Astrocyte (in vitro differentiated cells and primary cell): ENCODE measurements at regions not wholly inside any gene's neighbourhood (a gene's known extent, or its start where the extent isn't known, plus 50 kb on each side); places are given as distances from the start of the nearest gene placed in this dataset.

Source experiments
- DNase-seq: peaks from one replicate; pipeline ENCODE4 v3.0.0-alpha.2; 2010; ENCODE audit warnings: low read depth
- FAIRE-seq: peaks from 2 replicates; lab custom pipeline; 2011; peaks lifted over from hg19 to GRCh38; lab: Jason Lieb, UNC
- H2AFZ ChIP-seq: 2 replicates; pipeline ENCODE4 v1.6.0; 2012; ENCODE audit warnings: low read depth, low read length, inconsistent platforms
- H3K27ac ChIP-seq: 2 replicates; pipeline ENCODE4 v1.5.1; 2011; ENCODE audit warnings: low read depth, low read length, inconsistent platforms
- H3K27me3 ChIP-seq: 2 replicates; pipeline ENCODE4 v1.6.0; 2011; ENCODE audit warnings: low read length, inconsistent platforms; ENCODE audit not compliant: insufficient read depth
- H3K36me3 ChIP-seq: 2 replicates; pipeline ENCODE4 v1.5.1; 2011; ENCODE audit warnings: low read length, inconsistent platforms; ENCODE audit not compliant: insufficient read depth
- H3K4me1 ChIP-seq: 2 replicates; pipeline ENCODE4 v1.5.1; 2011; ENCODE audit warnings: low read length, inconsistent platforms; ENCODE audit not compliant: insufficient read depth
- H3K4me2 ChIP-seq: 2 replicates; pipeline ENCODE4 v1.6.0; 2012; ENCODE audit warnings: low read length, inconsistent platforms
- H3K4me3 ChIP-seq: 2 replicates; pipeline ENCODE4 v1.5.1; 2011; ENCODE audit warnings: low read depth, mild to moderate bottlenecking, low read length, inconsistent platforms; ENCODE audit not compliant: insufficient read depth
- H3K79me2 ChIP-seq: 2 replicates; pipeline ENCODE4 v1.6.0; 2012; ENCODE audit warnings: mild to moderate bottlenecking, low read length, inconsistent platforms; ENCODE audit not compliant: insufficient read depth
- H3K9ac ChIP-seq: 2 replicates; pipeline ENCODE4 v1.6.0; 2012; ENCODE audit warnings: mild to moderate bottlenecking, low read length, inconsistent platforms
- H3K9me3 ChIP-seq: 2 replicates; pipeline ENCODE4 v1.5.1; 2012; ENCODE audit warnings: low read depth, mild to moderate bottlenecking, low read length, inconsistent platforms; ENCODE audit not compliant: insufficient read depth
- H4K20me1 ChIP-seq: 2 replicates; pipeline ENCODE4 v1.6.0; 2012; ENCODE audit warnings: low read length, inconsistent platforms; ENCODE audit not compliant: insufficient read depth
- H3K27ac Mint-ChIP-seq: one replicate; pipeline ENCODE4 v1.8.0; 2021; ENCODE audit warnings: mild to moderate bottlenecking, mixed read lengths; ENCODE audit not compliant: unreplicated experiment
- H3K27me3 Mint-ChIP-seq: one replicate; pipeline ENCODE4 v1.8.0; 2021; ENCODE audit warnings: low read depth, mixed read lengths; ENCODE audit not compliant: unreplicated experiment
- H3K36me3 Mint-ChIP-seq: one replicate; pipeline ENCODE4 v1.8.0; 2021; ENCODE audit warnings: low read depth, mixed read lengths; ENCODE audit not compliant: unreplicated experiment
- H3K4me1 Mint-ChIP-seq: one replicate; pipeline ENCODE4 v1.8.0; 2021; ENCODE audit warnings: low read depth, mixed read lengths; ENCODE audit not compliant: unreplicated experiment
- H3K4me3 Mint-ChIP-seq: one replicate; pipeline ENCODE4 v1.8.0; 2021; ENCODE audit warnings: mild to moderate bottlenecking, moderate library complexity, mixed read lengths; ENCODE audit not compliant: unreplicated experiment
- H3K9me3 Mint-ChIP-seq: one replicate; pipeline ENCODE4 v1.8.0; 2021; ENCODE audit warnings: mild to moderate bottlenecking, mixed read lengths; ENCODE audit not compliant: unreplicated experiment
- EZH2 ChIP-seq: IDR thresholded peaks from 2 replicates; pipeline ENCODE4 v1.6.1; 2012; ENCODE audit warnings: mild to moderate bottlenecking, low read length, inconsistent platforms; ENCODE audit not compliant: insufficient read depth
- TF ChIP-seq, protein P1 (sequence below): IDR thresholded peaks from 2 replicates; pipeline ENCODE4 v1.5.1; 2011; ENCODE audit warnings: low read depth, mild to moderate bottlenecking, inconsistent platforms, low read length, moderate library complexity; ENCODE audit not compliant: insufficient read depth

DNA sequence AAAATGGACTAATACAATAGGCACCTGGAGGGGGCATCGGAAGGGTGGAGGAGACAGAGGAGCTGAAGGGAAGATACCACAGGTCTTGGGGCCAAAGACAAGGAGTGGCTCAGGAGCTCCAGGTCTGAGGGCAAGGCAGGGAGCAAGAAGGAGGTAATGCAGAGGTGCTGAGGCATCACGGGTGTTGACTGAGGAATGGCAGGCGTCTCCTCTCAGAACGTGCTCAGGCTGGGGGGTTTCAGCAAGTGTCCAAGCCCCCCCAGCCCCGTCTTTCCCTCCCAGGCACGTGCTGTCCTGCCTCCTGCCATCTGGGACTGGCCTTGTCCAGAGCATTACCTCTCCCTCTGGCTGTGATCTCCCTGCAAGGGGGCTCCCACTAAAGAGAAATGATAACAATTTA is 265.4 kb downstream of the DCDC2C start:
- FAIRE-seq (no peak), DNase-seq (no peak)
- H3K4me1 ChIP-seq, result no peaks in the 10 kb centered on the region
- TF ChIP-seq, protein P1, sequence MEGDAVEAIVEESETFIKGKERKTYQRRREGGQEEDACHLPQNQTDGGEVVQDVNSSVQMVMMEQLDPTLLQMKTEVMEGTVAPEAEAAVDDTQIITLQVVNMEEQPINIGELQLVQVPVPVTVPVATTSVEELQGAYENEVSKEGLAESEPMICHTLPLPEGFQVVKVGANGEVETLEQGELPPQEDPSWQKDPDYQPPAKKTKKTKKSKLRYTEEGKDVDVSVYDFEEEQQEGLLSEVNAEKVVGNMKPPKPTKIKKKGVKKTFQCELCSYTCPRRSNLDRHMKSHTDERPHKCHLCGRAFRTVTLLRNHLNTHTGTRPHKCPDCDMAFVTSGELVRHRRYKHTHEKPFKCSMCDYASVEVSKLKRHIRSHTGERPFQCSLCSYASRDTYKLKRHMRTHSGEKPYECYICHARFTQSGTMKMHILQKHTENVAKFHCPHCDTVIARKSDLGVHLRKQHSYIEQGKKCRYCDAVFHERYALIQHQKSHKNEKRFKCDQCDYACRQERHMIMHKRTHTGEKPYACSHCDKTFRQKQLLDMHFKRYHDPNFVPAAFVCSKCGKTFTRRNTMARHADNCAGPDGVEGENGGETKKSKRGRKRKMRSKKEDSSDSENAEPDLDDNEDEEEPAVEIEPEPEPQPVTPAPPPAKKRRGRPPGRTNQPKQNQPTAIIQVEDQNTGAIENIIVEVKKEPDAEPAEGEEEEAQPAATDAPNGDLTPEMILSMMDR, result no peak
- TF ChIP-seq EZH2, result no peak
- no peaks in the 10 kb centered on the region for H3K79me2 ChIP-seq
- no peak overlapping the region for H2AFZ ChIP-seq
- Mint-ChIP-seq H3K9me3 (peaks cover 3% of the 10 kb centered on the region), H3K27me3 (no peaks in the 10 kb centered on the region), H3K36me3 (no peaks in the 10 kb centered on the region), H3K27ac (no peak overlapping the region), H3K4me1 (no peaks in the 10 kb centered on the region), H3K4me3 (no peak overlapping the region)
- H3K27me3 ChIP-seq, result no peaks in the 10 kb centered on the region
- no peak overlapping the region for H3K27ac ChIP-seq
- H3K9ac ChIP-seq, result no peak overlapping the region
- H4K20me1 ChIP-seq, result no peaks in the 10 kb centered on the region
- no peaks in the 10 kb centered on the region for H3K36me3 ChIP-seq
- H3K9me3 ChIP-seq, result peaks cover 20% of the 10 kb centered on the region
- no peak overlapping the region for H3K4me2 ChIP-seq
- H3K4me3 ChIP-seq, result no peak overlapping the region

DNA sequence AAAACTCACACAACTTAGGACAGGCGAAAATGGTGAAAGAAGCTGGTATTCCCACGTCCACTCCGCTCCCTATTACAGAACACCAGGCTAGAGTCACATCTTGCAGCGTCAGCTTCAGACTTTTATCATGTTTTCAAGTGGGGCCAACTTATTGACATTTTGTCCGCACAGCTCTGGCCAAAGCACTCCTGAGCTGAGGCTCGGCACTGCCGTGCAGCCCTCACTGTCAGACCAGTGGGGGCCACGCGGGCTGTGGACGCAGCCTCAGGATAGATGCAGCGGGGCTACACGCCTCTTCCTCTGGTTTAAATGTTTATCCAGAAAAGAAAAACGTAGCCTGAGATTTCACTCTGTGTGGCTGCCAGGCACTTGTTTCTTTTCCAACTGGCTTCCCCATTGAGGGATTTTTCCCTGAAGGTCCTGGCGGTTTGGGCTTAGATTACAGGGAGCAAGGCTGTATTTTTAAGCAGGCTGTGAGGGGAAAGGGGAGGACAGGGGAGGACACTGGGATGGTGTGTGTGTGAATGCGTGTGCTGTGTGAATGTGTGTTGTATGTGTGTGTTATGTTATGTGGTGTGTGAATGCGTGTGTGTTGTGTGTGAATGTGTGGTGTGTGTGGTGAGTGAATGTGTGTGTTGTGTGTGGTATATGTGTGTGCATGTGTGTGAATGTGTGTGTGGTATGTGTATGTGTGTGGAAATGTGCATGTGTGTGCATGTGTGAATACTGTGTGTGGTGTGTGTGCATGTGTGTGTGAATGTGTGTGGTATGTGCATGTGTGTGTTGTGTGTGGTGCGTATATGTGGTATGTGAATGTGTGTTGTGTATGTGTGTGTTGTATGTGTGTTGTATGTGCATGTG is 267.6 kb downstream of the DCDC2C start:
- Histone ChIP-seq H3K9ac (no peak overlapping the region), H3K27ac (no peak overlapping the region), H3K79me2 (no peaks in the 10 kb centered on the region), H3K4me3 (no peak overlapping the region), H3K9me3 (peaks cover 22% of the 10 kb centered on the region), H3K27me3 (no peaks in the 10 kb centered on the region), H3K4me1 (no peaks in the 10 kb centered on the region), H2AFZ (no peak overlapping the region), H3K36me3 (no peaks in the 10 kb centered on the region), H4K20me1 (no peaks in the 10 kb centered on the region), H3K4me2 (no peak overlapping the region)
- no peak overlapping the region for H3K27ac Mint-ChIP-seq
- H3K27me3 Mint-ChIP-seq, result no peaks in the 10 kb centered on the region
- TF ChIP-seq EZH2, result no peak
- TF ChIP-seq, protein P1, result no peak
- H3K4me1 Mint-ChIP-seq, result no peaks in the 10 kb centered on the region
- DNase-seq, result no peak
- peaks cover 2% of the 10 kb centered on the region for H3K9me3 Mint-ChIP-seq
- H3K36me3 Mint-ChIP-seq, result no peaks in the 10 kb centered on the region
- no peak for FAIRE-seq
- H3K4me3 Mint-ChIP-seq, result no peak overlapping the region

DNA sequence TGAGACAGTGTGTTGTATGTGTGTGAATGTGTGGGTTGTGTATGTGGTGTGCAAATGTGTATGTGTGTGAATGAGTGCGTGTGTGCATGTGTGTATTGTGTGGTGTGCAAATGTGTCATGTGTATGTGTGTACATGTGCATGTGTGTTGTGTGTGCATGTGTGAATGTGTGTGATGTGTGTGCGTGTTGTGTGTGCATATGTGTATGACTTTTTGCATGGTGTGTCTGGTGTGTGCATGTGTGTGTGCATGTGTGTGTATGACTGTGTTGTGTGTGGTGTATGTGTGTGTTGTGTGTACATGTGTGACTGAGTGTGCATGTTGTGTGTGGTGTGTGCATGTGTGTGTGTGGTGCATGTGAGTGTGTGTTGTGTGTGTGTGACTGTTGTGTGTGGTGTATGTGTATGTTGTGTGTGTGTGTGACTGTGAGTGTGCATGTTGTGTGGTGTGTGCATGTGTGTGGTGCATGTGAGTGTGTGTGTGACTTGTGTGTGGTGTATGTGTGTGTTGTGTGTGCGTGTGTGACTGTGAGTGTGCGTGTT is 268.3 kb downstream of the DCDC2C start:
- Histone ChIP-seq H3K27ac (no peak overlapping the region), H3K79me2 (no peaks in the 10 kb centered on the region), H3K27me3 (no peaks in the 10 kb centered on the region), H3K4me3 (no peak overlapping the region), H3K4me2 (no peak overlapping the region), H3K36me3 (no peaks in the 10 kb centered on the region), H3K4me1 (no peaks in the 10 kb centered on the region), H2AFZ (no peak overlapping the region), H4K20me1 (no peaks in the 10 kb centered on the region), H3K9ac (no peak overlapping the region), H3K9me3 (peaks cover 17% of the 10 kb centered on the region)
- TF ChIP-seq, protein P1, result no peak
- TF ChIP-seq EZH2, result no peak
- Mint-ChIP-seq H3K36me3 (no peaks in the 10 kb centered on the region), H3K27me3 (no peaks in the 10 kb centered on the region), H3K4me3 (no peak overlapping the region), H3K4me1 (no peaks in the 10 kb centered on the region), H3K9me3 (peaks cover 2% of the 10 kb centered on the region), H3K27ac (no peak overlapping the region)
- no peak for DNase-seq
- no peak for FAIRE-seq
